ENCODE measurements at regions not wholly inside any gene's neighbourhood (a gene's known extent, or its start where the extent isn't known, plus 50 kb on each side); places are given as distances from the start of the nearest gene placed in this dataset.

DNA sequence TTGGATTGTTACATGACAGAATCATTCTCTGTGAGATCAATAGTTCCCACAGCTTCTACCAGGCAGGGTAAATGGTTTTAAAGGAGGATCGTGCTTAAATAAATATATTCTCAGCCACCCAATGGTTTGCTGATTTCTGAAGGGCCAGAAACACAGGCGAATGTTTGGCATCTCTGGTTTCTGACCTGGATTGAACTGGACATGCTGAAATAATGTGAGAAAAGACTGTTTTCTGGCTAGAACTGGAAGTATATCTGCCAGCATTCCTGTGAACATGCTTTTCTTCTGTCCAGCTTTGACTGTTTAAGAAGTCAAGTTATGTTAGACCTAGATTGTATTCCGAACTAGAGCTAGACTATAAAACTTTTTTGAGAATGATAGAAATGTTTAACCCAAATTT is 77.1 kb upstream of the COL3A1 start:
- TF ChIP-seq, protein P1, sequence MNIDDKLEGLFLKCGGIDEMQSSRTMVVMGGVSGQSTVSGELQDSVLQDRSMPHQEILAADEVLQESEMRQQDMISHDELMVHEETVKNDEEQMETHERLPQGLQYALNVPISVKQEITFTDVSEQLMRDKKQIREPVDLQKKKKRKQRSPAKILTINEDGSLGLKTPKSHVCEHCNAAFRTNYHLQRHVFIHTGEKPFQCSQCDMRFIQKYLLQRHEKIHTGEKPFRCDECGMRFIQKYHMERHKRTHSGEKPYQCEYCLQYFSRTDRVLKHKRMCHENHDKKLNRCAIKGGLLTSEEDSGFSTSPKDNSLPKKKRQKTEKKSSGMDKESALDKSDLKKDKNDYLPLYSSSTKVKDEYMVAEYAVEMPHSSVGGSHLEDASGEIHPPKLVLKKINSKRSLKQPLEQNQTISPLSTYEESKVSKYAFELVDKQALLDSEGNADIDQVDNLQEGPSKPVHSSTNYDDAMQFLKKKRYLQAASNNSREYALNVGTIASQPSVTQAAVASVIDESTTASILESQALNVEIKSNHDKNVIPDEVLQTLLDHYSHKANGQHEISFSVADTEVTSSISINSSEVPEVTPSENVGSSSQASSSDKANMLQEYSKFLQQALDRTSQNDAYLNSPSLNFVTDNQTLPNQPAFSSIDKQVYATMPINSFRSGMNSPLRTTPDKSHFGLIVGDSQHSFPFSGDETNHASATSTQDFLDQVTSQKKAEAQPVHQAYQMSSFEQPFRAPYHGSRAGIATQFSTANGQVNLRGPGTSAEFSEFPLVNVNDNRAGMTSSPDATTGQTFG (tag by site-specific recombination; IDR thresholded peaks at IDR 0.05; ENCODE audit: borderline replicate concordance), result no peak
- TF ChIP-seq ZNF677 (tag by site-specific recombination; IDR thresholded peaks at IDR 0.05), result no peak
- TF ChIP-seq PRDM1 (tag by site-specific recombination; IDR thresholded peaks at IDR 0.05), result no peak
- no peak for TF ChIP-seq ZNF792 (tag by site-specific recombination; IDR thresholded peaks at IDR 0.05)
- TF ChIP-seq ZNF391 (tag by site-specific recombination; IDR thresholded peaks at IDR 0.05; ENCODE audit: borderline replicate concordance, low read depth), result no peak
- TF ChIP-seq ZNF335 (tag by site-specific recombination; conservative IDR thresholded peaks at IDR 0.05), result no peak
- TF ChIP-seq ZFP37 (tag by site-specific recombination; IDR thresholded peaks at IDR 0.05), result no peak
- no peak for TF ChIP-seq ZNF350 (tag by site-specific recombination; IDR thresholded peaks at IDR 0.05)
- no peak for TF ChIP-seq ZNF416 (tag by site-specific recombination; IDR thresholded peaks at IDR 0.05)
- no peak for TF ChIP-seq ZNF221 (tag by site-specific recombination; IDR thresholded peaks at IDR 0.05; ENCODE audit: borderline replicate concordance)
- no peak for TF ChIP-seq ZNF664 (tag by site-specific recombination; IDR thresholded peaks at IDR 0.05)
- TF ChIP-seq KLF16 (tag by site-specific recombination; IDR thresholded peaks at IDR 0.05), result no peak
- TF ChIP-seq ZNF600 (tag by site-specific recombination; IDR thresholded peaks at IDR 0.05), result no peak
- no peak for TF ChIP-seq ZNF571 (tag by site-specific recombination; IDR thresholded peaks at IDR 0.05)
- TF ChIP-seq, protein P2, sequence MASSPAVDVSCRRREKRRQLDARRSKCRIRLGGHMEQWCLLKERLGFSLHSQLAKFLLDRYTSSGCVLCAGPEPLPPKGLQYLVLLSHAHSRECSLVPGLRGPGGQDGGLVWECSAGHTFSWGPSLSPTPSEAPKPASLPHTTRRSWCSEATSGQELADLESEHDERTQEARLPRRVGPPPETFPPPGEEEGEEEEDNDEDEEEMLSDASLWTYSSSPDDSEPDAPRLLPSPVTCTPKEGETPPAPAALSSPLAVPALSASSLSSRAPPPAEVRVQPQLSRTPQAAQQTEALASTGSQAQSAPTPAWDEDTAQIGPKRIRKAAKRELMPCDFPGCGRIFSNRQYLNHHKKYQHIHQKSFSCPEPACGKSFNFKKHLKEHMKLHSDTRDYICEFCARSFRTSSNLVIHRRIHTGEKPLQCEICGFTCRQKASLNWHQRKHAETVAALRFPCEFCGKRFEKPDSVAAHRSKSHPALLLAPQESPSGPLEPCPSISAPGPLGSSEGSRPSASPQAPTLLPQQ (tag by site-specific recombination; IDR thresholded peaks at IDR 0.05), result no peak
- no peak for TF ChIP-seq ZNF555 (tag by site-specific recombination; conservative IDR thresholded peaks at IDR 0.05)
- TF ChIP-seq, protein P3, sequence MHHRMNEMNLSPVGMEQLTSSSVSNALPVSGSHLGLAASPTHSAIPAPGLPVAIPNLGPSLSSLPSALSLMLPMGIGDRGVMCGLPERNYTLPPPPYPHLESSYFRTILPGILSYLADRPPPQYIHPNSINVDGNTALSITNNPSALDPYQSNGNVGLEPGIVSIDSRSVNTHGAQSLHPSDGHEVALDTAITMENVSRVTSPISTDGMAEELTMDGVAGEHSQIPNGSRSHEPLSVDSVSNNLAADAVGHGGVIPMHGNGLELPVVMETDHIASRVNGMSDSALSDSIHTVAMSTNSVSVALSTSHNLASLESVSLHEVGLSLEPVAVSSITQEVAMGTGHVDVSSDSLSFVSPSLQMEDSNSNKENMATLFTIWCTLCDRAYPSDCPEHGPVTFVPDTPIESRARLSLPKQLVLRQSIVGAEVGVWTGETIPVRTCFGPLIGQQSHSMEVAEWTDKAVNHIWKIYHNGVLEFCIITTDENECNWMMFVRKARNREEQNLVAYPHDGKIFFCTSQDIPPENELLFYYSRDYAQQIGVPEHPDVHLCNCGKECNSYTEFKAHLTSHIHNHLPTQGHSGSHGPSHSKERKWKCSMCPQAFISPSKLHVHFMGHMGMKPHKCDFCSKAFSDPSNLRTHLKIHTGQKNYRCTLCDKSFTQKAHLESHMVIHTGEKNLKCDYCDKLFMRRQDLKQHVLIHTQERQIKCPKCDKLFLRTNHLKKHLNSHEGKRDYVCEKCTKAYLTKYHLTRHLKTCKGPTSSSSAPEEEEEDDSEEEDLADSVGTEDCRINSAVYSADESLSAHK (tag by site-specific recombination; IDR thresholded peaks at IDR 0.05), result no peak
- Histone ChIP-seq H3K27ac (ENCODE audit: extremely low read depth, low read depth, low read length) (no peak overlapping the region), H3K36me3 (ENCODE audit: control insufficient read depth in 2 of 2, insufficient read depth in 1 of 2, low read length in 2 of 2) (no peaks in the 10 kb centered on the region), H3K9me3 (ENCODE audit: control insufficient read depth, insufficient read depth, low read depth, low read length) (no peaks in the 10 kb centered on the region), H3K4me3 (ENCODE audit: low read depth, low read length) (no peak overlapping the region), H3K4me1 (ENCODE audit: control insufficient read depth, insufficient read depth, low read length) (no peaks in the 10 kb centered on the region)
- POLR2A ChIA-PET, result no interaction called here
- CTCF ChIA-PET, result interaction anchor here (0.6 to 0.7 kb wide), 2 partner anchors 9 to 390 kb away, joined by 3 to 5 read pairs; no protein-coding TSS in a partner anchor

DNA sequence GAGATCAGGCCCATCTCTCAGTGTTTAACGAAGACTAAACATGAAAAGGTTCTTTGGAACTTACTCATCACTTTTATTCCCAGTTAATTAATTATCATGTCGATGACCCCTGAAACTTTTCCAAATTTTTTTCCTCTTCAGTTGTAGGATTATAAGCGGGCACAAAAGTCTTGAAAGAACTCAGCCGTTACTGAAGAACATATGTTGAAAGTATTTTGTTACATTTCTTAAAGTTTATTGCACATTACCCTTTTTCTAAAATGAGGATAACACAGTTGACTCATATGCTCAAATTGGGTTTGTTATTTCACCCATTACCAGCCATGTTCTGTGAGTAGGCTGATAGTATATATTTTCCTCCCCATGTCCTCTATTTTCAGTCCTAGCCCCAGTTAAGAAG is 75.9 kb upstream of the COL3A1 start:
- ChIA-PET POLR2A (no interaction called here), CTCF (interaction anchor here (0.5 kb wide), 1 partner anchor 374 kb away, joined by 5 read pairs; no protein-coding TSS in a partner anchor)
- Histone ChIP-seq H3K36me3 (ENCODE audit: control insufficient read depth in 2 of 2, insufficient read depth in 1 of 2, low read length in 2 of 2) (no peaks in the 10 kb centered on the region), H3K27ac (ENCODE audit: extremely low read depth, low read depth, low read length) (no peak overlapping the region), H3K9me3 (ENCODE audit: control insufficient read depth, insufficient read depth, low read depth, low read length) (no peaks in the 10 kb centered on the region), H3K4me1 (ENCODE audit: control insufficient read depth, insufficient read depth, low read length) (no peaks in the 10 kb centered on the region), H3K4me3 (ENCODE audit: low read depth, low read length) (no peak overlapping the region)
- no peak for TF ChIP-seq ZNF792 (tag by site-specific recombination; IDR thresholded peaks at IDR 0.05)
- TF ChIP-seq, protein P4, sequence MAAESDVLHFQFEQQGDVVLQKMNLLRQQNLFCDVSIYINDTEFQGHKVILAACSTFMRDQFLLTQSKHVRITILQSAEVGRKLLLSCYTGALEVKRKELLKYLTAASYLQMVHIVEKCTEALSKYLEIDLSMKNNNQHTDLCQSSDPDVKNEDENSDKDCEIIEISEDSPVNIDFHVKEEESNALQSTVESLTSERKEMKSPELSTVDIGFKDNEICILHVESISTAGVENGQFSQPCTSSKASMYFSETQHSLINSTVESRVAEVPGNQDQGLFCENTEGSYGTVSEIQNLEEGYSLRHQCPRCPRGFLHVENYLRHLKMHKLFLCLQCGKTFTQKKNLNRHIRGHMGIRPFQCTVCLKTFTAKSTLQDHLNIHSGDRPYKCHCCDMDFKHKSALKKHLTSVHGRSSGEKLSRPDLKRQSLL (tag by site-specific recombination; IDR thresholded peaks at IDR 0.05), result no peak
- TF ChIP-seq ZFP3 (tag by site-specific recombination; IDR thresholded peaks at IDR 0.05; ENCODE audit: low read depth), result no peak
- TF ChIP-seq ZNF529 (tag by site-specific recombination; IDR thresholded peaks at IDR 0.05; ENCODE audit: insufficient replicate concordance), result no peak
- TF ChIP-seq ZNF530 (tag by site-specific recombination; IDR thresholded peaks at IDR 0.05; ENCODE audit: low read depth), result no peak
- no peak for TF ChIP-seq SCRT1 (tag by site-specific recombination; IDR thresholded peaks at IDR 0.05; ENCODE audit: borderline replicate concordance)
